HFF-Myc (cell line): ENCODE measurements at regions not wholly inside any gene's neighbourhood (a gene's known extent, or its start where the extent isn't known, plus 50 kb on each side); places are given as distances from the start of the nearest gene placed in this dataset.

Experiments used
- DNase-seq: peaks from one replicate; pipeline ENCODE4 v3.0.0-alpha.2; 2011; ENCODE audit warnings: low read depth; ENCODE audit errors: extremely low read depth
- H3K4me3 ChIP-seq: replicated peaks from 2 replicates; pipeline ENCODE4 v1.5.1; 2011; ENCODE audit warnings: low read depth, mild to moderate bottlenecking, control low read depth, low read length
- CTCF ChIP-seq: IDR thresholded peaks from 2 replicates; pipeline ENCODE4 v1.5.1; 2012; ENCODE audit warnings: mild to moderate bottlenecking, low read depth, low read length, control low read depth; ENCODE audit errors: missing control alignments

GRCh38 chr2:40886655-40887054 lies 434.8 kb upstream of the SLC8A1 start:
- H3K4me3 ChIP-seq, result no peak overlapping the region
- DNase-seq, result no peak
- TF ChIP-seq CTCF, result no peak

- DNase-seq, result no peak
- no peak for TF ChIP-seq CTCF
- no peak overlapping the region for H3K4me3 ChIP-seq
These were observed 444.5 kb upstream of the SLC8A1 start for GRCh38 chr2:40896358-40896757.

DNA sequence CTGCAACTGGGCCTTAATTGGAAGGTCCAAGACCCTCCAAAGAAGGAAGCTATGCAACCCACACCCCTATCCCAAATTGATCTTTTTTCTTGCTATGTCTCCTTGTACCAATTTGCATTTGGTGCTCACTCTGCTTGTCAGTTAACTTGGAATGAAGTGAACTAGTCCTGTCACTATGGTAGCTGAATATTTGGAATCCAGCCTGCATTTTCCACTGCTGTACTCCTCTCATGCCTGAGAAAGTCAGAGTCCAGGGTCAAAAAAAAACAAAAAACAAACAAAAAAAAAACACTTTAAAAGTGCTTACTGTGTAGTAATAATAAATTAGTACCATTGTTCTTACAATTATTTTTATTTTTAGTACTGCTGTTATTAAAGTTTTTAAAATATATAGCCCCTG lies 462.8 kb upstream of the SLC8A1 start:
- TF ChIP-seq CTCF, result no peak
- H3K4me3 ChIP-seq, result no peak overlapping the region
- no peak for DNase-seq

DNA sequence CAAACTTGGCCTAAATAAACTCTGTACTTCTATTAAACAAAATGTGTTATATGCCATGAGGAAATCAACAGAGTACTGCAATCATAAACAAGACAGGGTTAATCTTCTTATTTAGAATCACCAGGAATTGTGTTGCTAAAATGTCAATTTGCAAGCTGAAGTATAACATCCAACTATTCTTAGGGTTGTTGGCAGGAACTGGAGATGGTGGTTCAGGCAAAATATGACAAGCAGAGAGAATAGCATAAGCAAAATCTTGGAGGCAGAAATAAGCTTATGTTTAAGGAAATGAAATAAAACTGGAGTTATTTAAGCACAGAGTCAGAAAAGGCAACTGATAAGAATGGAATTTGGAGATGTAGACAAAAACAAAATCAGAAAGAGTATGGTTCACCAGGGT lies 463.8 kb upstream of the SLC8A1 start:
- no peak overlapping the region for H3K4me3 ChIP-seq
- TF ChIP-seq CTCF, result no peak
- DNase-seq, result no peak

DNA sequence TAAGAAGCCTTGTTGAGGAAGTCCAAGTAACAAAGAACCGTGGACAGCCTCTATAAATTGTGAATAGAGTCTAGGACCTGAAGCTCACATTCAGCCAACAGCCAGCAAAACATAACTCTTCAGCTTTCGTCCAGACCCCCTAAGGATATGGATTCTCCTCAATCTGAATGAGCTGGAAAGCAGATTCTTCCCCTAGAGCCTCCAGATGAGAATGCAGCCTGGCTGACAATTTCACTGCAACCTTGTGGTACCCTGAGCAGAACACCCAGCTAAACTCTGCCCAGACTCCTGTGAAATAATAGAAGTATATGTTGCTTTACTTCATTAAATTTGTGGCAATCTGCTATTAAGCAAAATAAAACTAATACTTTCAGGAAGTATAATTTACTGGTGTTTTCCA lies 483.5 kb upstream of the SLC8A1 start:
- TF ChIP-seq CTCF, result no peak
- no peak for DNase-seq
- no peak overlapping the region for H3K4me3 ChIP-seq

GRCh38 chr2:40937284-40937683 lies 485.4 kb upstream of the SLC8A1 start:
- no peak for TF ChIP-seq CTCF
- no peak overlapping the region for H3K4me3 ChIP-seq
- no peak for DNase-seq

- no peak for TF ChIP-seq CTCF
- H3K4me3 ChIP-seq, result no peak overlapping the region
- DNase-seq, result no peak
These were observed 501.5 kb upstream of the SLC8A1 start for GRCh38 chr2:40953341-40953740.
